ENCODE measurements at regions not wholly inside any gene's neighbourhood (a gene's known extent, or its start where the extent isn't known, plus 50 kb on each side); places are given as distances from the start of the nearest gene placed in this dataset.

DNA sequence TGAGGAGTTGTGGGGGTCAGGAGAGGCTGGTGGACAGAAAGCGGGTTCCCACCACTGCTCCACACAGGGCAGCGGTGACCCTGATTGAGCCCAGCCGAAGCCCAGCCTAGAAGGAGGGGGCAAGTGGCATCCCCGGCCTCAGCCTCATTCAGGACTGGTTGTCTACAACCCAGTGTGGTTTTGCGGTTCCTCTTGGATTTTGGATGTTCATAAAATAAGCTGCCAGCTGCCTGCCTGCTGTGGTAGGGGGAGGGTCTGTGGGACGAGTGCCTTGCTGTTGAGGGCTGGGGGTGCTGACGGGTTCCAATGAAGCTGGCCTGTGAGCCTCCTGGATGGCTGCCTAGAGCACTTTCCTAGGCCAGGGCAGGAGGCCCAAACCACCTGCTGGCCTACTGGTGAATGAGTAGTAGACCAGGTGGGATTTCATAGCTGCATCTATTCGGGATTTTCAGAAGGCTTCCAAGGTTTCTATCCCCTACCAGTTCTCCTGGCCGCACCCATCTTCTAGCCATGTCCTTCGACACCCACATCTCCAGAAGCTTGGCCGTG, 102.4 kb downstream of the NDFIP1 start:
- TF ChIP-seq POLR2AphosphoS5 (IDR thresholded peaks at IDR 0.05; ENCODE audit: borderline replicate concordance, low read depth, low read length) = no peak
- TF ChIP-seq EZH2 (IDR thresholded peaks at IDR 0.05) = no peak
